ENCODE measurements at regions not wholly inside any gene's neighbourhood (a gene's known extent, or its start where the extent isn't known, plus 50 kb on each side); places are given as distances from the start of the nearest gene placed in this dataset.

DNA sequence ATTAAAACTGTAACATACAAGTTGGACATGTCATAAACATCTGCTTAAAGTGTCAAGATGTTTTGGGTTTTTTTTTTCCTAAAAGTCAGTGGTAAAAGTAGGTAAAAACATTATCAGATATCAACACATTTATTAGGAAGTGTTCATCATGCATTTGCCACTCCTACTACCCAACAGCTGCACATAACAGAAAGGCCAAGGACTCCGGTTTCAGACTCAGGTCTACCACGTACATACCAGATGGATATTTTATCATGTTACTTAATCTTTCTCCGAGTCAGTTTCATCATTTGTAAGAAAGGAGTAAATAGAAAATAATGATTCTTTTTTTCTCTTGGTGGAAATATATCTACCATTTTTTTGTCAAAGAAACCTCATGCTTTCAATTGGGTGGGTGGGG lies 192.3 kb downstream of the UBE2E3 start:
- TF ChIP-seq EP300 (IDR thresholded peaks at IDR 0.05) (no peak), POLR2A (IDR thresholded peaks at IDR 0.05) (no peak)
- TF ChIP-seq, protein P1, sequence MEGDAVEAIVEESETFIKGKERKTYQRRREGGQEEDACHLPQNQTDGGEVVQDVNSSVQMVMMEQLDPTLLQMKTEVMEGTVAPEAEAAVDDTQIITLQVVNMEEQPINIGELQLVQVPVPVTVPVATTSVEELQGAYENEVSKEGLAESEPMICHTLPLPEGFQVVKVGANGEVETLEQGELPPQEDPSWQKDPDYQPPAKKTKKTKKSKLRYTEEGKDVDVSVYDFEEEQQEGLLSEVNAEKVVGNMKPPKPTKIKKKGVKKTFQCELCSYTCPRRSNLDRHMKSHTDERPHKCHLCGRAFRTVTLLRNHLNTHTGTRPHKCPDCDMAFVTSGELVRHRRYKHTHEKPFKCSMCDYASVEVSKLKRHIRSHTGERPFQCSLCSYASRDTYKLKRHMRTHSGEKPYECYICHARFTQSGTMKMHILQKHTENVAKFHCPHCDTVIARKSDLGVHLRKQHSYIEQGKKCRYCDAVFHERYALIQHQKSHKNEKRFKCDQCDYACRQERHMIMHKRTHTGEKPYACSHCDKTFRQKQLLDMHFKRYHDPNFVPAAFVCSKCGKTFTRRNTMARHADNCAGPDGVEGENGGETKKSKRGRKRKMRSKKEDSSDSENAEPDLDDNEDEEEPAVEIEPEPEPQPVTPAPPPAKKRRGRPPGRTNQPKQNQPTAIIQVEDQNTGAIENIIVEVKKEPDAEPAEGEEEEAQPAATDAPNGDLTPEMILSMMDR (IDR thresholded peaks at IDR 0.05) = no peak
